NCI-H526 (cell line): ENCODE measurements at regions not wholly inside any gene's neighbourhood (a gene's known extent, or its start where the extent isn't known, plus 50 kb on each side); places are given as distances from the start of the nearest gene placed in this dataset.
A peak's percentile ranks its signal among the peaks of the same experiment; 100 is the strongest.

Experiments used
- DNase-seq, 2 experiments: peaks; one replicate each; lab custom pipeline; 2025; lab: John Stamatoyannopoulos, UW

- no peak for DNase-seq
Measured at GRCh38 chr11:116473206-116473769, 299.5 kb downstream of the BUD13 start.

GRCh38 chr11:116472651-116473050 is 300.1 kb downstream of the BUD13 start:
- no peak for DNase-seq

GRCh38 chr11:116471608-116472256 is 301.1 kb downstream of the BUD13 start:
- no peak for DNase-seq

GRCh38 chr11:116468699-116469098 is 304.1 kb downstream of the BUD13 start:
- no peak for DNase-seq

- DNase-seq, result no peak
Measured at GRCh38 chr11:116467823-116468222, 305.0 kb downstream of the BUD13 start.

GRCh38 chr11:116466801-116467200 is 306.0 kb downstream of the BUD13 start:
- DNase-seq, result no peak

GRCh38 chr11:116466191-116466590 is 306.6 kb downstream of the BUD13 start:
- no peak for DNase-seq

- DNase-seq, result no peak
Measured at GRCh38 chr11:116465056-116465455, 307.7 kb downstream of the BUD13 start.

- peak in 1 of 2 experiments; percentile 21 for DNase-seq
Measured at GRCh38 chr11:116461789-116462188, 311.0 kb downstream of the BUD13 start.

GRCh38 chr11:116460156-116460920 is 312.4 kb downstream of the BUD13 start:
- DNase-seq, result no peak

- DNase-seq, result no peak
Measured at GRCh38 chr11:116459185-116460045, 313.4 kb downstream of the BUD13 start.

- DNase-seq, result no peak
Measured at GRCh38 chr11:116458546-116458945, 314.2 kb downstream of the BUD13 start.

- no peak for DNase-seq
Measured at GRCh38 chr11:116457336-116458007, 315.3 kb downstream of the BUD13 start.

- no peak for DNase-seq
Measured at GRCh38 chr11:116454951-116455350, 317.8 kb downstream of the BUD13 start.

- DNase-seq, result peak; percentile 77 to 95
Measured at GRCh38 chr11:116454020-116454645, 318.7 kb downstream of the BUD13 start.

- DNase-seq, result no peak
Measured at GRCh38 chr11:116452461-116452860, 320.3 kb downstream of the BUD13 start.

- DNase-seq, result no peak
Measured at GRCh38 chr11:116449522-116449921, 323.3 kb downstream of the BUD13 start.

GRCh38 chr11:116446048-116446941 is 326.5 kb downstream of the BUD13 start:
- no peak for DNase-seq

- DNase-seq, result no peak
Measured at GRCh38 chr11:116445108-116446047, 327.4 kb downstream of the BUD13 start.
